B cell (primary cell): ENCODE measurements at regions not wholly inside any gene's neighbourhood (a gene's known extent, or its start where the extent isn't known, plus 50 kb on each side); places are given as distances from the start of the nearest gene placed in this dataset.

Source experiments
- EZH2 ChIP-seq: IDR thresholded peaks from 2 replicates; pipeline ENCODE4 v1.6.1; 2012; ENCODE audit warnings: borderline replicate concordance, low read depth, mild to moderate bottlenecking, moderate library complexity, low read length; ENCODE audit not compliant: insufficient read depth, poor library complexity, severe bottlenecking
- TF ChIP-seq, protein P1 (sequence below): fragments of 200-600 bp; IDR thresholded peaks from one replicate; pipeline ENCODE4 v1.8.0; 2022; ENCODE audit warnings: antibody characterized with exemption, mild to moderate bottlenecking

DNA sequence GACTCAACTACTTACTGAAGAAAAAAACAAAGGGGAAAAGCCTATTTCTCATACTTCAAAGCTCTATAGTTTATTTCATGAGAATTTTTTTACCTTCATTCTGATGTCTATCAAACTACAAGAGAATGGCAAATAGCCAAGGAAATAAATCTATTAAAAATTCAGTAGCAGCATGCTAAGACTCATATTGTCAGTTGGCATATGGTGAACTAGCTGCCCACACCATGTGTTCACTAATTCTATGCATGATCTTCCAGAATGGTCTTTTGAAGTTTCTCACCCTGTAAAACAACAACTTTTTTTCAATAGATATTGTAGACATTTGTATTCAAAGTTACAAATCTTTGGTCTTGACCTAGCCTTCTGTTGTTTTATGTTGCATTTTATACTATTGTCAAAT, 386.2 kb downstream of the RSL24D1 start:
- TF ChIP-seq, protein P1, sequence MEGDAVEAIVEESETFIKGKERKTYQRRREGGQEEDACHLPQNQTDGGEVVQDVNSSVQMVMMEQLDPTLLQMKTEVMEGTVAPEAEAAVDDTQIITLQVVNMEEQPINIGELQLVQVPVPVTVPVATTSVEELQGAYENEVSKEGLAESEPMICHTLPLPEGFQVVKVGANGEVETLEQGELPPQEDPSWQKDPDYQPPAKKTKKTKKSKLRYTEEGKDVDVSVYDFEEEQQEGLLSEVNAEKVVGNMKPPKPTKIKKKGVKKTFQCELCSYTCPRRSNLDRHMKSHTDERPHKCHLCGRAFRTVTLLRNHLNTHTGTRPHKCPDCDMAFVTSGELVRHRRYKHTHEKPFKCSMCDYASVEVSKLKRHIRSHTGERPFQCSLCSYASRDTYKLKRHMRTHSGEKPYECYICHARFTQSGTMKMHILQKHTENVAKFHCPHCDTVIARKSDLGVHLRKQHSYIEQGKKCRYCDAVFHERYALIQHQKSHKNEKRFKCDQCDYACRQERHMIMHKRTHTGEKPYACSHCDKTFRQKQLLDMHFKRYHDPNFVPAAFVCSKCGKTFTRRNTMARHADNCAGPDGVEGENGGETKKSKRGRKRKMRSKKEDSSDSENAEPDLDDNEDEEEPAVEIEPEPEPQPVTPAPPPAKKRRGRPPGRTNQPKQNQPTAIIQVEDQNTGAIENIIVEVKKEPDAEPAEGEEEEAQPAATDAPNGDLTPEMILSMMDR = no peak
- no peak for TF ChIP-seq EZH2
